GM10266 (cell line): ENCODE measurements at regions not wholly inside any gene's neighbourhood (a gene's known extent, or its start where the extent isn't known, plus 50 kb on each side); places are given as distances from the start of the nearest gene placed in this dataset.

Experiments
- DNase-seq: peaks from one replicate; pipeline ENCODE4 v3.0.0; 2012; ENCODE audit errors: extremely low spot score
- TF ChIP-seq, protein P1 (sequence below): IDR thresholded peaks from 2 replicates; pipeline ENCODE4 v1.5.1; 2012; ENCODE audit warnings: mild to moderate bottlenecking, low read depth; ENCODE audit not compliant: control insufficient read depth, insufficient read depth; ENCODE audit errors: missing control alignments

DNA sequence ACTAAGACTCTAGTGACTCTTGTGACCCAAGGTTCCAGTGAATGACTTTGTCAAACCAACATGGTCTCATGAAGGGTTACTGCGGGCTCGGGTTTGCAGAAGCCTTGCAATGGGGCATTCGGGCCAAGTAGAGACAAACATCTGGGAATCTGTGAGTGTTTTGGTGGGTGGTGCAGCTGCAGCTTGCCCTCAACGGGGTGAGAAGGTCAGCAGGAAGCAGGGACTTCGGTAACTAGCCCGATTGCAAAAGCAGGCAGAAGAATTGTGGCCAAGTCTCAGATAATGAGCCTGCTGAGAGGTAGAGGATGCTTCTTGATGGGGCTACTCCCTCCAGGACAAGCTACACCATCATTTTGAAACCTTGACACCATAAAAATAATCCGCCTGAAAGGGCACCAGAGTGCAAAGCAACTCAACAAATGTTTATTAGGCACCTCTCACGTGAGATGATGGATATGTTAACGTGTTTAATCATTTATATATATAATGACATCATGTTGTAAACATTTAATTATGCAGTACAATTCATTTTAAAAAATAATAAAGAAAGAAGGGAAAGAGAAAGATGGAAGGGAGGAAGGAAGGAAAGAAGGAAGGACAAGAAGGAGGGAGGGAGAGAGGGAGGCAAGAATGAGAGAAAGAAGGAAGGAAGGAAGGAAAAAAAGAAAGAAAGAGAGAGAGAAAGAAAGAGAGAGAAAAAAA lies 263.9 kb upstream of the IGF1R start:
- TF ChIP-seq, protein P1, sequence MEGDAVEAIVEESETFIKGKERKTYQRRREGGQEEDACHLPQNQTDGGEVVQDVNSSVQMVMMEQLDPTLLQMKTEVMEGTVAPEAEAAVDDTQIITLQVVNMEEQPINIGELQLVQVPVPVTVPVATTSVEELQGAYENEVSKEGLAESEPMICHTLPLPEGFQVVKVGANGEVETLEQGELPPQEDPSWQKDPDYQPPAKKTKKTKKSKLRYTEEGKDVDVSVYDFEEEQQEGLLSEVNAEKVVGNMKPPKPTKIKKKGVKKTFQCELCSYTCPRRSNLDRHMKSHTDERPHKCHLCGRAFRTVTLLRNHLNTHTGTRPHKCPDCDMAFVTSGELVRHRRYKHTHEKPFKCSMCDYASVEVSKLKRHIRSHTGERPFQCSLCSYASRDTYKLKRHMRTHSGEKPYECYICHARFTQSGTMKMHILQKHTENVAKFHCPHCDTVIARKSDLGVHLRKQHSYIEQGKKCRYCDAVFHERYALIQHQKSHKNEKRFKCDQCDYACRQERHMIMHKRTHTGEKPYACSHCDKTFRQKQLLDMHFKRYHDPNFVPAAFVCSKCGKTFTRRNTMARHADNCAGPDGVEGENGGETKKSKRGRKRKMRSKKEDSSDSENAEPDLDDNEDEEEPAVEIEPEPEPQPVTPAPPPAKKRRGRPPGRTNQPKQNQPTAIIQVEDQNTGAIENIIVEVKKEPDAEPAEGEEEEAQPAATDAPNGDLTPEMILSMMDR = no peak
- DNase-seq = no peak

DNA sequence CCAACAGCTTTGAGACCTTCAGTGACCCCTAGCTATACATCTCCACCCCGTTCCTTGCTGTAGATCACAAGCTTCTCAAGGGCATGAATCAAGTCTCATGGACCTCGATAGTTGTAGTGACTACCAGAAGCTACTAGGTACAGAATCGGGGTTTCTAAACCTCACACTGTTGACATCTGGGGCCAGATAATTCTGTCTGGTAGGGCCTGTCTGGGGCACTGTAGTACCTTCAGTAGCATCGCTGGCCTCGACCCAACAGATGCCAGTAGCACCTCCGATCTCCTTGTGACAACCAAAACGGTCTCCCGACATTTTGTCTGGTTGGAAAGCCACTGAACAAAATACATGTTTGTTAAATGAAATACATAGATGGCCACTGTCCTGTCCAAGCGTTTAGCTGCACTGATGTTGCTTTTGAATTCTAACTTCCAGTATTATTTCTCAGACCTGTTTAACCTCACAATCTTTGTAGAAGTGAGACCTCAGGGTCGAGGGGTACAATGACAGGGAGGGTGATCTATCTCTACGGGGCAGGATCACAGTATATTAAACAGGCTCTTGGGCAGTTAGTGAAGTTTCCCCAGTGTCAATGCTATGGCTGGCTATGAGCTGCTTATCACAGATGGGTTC lies 262.5 kb upstream of the IGF1R start:
- TF ChIP-seq, protein P1 = no peak
- DNase-seq = no peak

DNA sequence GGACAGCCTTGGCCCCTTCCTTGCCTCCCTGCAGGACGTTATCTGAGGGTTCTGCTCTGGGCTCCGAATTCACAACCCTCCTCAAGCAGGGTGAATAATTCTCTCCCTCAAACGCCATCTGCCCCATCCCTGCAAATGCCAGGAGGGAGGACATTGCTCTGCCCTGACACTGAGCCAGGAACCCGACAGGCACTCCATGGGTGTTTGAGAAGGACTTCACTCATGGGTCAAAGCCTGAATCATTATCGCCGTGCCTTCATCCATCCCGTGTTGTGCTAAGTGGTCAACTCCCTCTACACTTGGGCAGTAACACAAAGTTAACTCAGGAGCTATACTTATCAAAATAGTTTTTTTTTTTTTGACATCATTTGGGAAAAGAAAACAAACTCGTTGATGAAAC lies 261.8 kb upstream of the IGF1R start:
- no peak for DNase-seq
- TF ChIP-seq, protein P1 = no peak

- TF ChIP-seq, protein P1 = no peak
- DNase-seq = no peak
Measured at GRCh38 chr15:98387866-98388265, 260.5 kb upstream of the IGF1R start.

DNA sequence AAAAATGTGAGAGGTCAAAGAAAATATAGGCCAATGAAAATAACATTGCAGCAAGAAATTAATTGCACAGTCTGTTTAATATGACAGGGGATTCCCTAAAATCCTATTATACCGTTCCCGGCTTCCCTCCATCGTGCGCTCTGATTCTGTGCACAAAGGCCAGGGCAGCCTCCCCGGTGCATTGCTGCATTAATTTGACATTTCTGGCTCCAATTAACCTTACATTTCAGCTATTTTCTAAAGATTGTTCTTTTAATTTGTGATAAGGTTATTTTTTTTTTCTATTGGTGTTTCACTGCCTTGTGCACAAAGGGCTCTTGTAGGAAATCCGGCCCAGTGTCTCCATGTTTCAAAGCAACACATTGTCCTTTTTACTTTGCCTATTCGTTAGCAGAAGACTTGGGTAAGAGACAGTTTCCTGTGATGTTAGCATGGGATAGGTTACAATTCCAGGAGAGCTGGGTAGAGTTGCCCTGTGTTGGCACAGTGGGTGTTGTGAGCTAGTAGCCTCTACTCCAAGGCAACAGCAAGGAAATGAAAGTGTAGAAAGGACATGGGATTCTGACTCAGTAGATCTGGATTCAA lies 257.3 kb upstream of the IGF1R start:
- TF ChIP-seq, protein P1 = no peak
- DNase-seq = no peak

DNA sequence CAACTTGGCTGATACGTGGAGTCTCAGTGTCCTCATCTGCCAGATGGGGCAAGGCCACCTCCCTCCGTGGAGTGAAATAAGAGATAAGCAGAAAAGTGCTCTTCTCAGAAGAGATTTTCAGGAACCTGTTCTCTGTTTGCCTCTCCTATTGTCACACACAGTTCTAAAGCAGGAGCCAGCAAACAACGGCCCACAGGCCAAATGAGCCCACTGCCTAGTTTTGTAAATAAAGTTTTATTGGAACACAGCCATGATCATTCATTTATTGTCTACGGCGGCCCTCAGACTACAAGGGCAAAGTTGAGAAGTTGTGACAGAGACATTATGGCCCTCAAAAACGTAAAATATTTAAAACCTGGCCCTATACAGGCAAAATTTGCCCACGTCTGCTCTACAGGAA lies 256.8 kb upstream of the IGF1R start:
- TF ChIP-seq, protein P1 = no peak
- DNase-seq = no peak

GRCh38 chr15:98393471-98393870 lies 254.9 kb upstream of the IGF1R start:
- TF ChIP-seq, protein P1 = no peak
- no peak for DNase-seq
